SH-SY5Y (cell line): ENCODE measurements at regions not wholly inside any gene's neighbourhood (a gene's known extent, or its start where the extent isn't known, plus 50 kb on each side); places are given as distances from the start of the nearest gene placed in this dataset.
A peak's percentile ranks its signal among the peaks of the same experiment; 100 is the strongest.

ENCODE experiments used
- GATA2 ChIP-seq: IDR thresholded peaks from 2 replicates; pipeline ENCODE4 v1.6.1; 2011; ENCODE audit warnings: mild to moderate bottlenecking, low read depth, low read length
- GATA3 ChIP-seq: IDR thresholded peaks from 2 replicates; pipeline ENCODE4 v1.6.1; 2011; ENCODE audit warnings: low read depth, mild to moderate bottlenecking, low read length, moderate library complexity

DNA sequence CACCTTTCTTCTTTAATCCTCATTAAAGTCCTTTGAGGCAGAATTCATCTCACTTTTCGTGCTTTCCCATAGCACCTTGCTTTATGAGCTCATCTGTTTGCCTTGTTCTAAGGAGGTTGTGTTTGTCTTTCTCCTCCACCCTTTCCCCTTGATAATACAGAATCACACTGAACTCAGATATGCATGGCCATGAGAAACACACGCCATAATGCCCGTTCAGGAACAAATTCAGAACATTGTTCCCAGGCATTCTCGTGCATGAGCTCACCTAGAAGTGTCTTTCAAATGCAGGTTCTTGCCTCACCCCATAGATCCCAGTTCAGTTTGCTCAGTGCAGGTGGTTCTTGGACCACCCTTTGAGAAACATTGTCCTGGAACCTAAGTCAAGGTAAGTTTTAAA lies 71.1 kb downstream of the TMEM114 start:
- TF ChIP-seq GATA3 = no peak
- no peak for TF ChIP-seq GATA2

DNA sequence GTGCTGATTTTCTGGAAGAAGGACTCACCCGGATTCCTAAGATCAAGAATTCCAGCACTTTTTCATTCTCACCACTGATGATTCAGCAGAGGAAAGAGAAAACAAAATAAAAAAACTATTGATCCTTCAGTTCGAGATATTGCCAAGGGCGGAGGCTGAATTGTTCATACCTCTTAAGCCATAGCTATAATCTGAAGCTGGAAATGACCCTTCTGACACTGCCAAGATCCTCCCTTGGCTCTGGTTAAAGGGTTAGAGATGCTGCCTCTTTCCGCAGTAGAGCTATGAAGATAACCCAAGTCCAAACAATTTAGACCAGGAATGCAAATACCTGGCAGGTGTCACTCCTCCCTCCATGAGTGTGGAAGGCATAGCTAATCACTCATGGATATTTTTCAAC lies 73.0 kb downstream of the TMEM114 start:
- no peak for TF ChIP-seq GATA2
- no peak for TF ChIP-seq GATA3

DNA sequence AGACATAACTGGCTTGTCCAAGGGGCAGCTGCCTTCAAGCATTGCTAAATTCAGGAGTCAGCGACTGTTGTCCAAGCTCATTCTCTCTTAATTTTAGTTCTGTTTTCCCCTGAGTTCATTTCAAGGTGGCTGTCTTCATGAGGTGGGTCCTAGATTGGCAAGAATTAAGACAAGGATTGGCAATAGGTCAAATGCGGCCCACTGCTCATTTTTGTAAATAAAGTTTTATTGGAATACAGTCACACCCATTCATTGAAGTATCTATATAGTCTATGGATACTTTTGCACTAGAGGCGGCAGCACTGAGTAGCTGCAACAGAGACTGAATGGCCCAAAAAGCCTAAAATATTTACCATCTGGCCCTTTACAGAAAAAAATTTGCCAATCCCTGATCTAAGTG lies 73.8 kb downstream of the TMEM114 start:
- TF ChIP-seq GATA2 = no peak
- TF ChIP-seq GATA3 = no peak

DNA sequence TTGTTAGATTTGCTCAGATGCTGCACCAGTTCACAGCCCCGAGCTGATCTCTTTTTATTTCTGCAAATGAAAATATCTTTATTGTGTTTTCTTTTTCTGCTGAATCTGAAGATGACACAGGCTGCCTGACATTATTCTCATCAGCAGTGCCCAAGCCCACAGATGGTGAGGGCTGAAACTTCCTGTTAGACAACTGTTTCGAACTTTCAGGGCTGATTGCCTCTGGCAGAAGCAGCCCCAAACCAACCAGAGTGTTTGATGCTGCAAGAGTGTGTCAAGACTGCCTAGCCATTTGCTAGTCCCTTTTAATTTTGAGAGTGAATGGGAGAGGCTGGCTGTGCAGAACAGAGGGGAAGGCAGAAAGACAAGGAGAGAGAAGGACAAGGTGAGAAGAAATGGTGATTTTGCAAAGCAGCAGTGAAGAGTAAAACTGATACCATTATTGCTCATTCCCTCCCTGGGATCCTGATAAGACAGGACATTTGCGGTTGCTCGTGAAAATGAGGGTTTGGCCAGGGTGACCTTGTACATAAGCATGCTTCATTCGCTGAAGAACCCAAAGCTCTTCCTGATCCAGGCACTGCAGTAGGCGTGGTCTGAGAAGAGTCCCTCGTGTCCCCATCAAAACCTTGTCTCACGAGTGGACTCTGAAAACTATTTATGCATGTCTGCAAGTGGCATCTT lies 77.2 kb downstream of the TMEM114 start:
- TF ChIP-seq GATA3 (no peak), GATA2 (no peak)

DNA sequence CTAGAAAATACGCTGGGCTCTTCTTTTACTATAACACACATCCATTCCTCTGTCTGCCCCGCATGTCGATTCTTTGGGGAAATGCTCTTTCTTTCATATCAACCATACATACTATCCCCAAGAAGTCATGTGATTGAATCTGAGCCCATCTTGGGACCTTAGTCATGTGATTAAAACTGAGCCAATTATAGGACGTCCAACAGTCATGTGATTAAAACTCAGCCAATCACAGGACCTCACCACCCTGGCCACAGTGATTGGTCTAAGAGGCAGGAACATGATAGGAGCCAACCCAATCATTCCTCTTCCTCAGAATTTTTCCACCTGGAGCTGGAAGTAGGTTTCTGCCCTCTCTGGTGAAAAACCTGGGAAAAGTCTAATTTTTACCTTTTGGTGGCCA lies 78.8 kb downstream of the TMEM114 start:
- TF ChIP-seq GATA2 (no peak), GATA3 (no peak)

DNA sequence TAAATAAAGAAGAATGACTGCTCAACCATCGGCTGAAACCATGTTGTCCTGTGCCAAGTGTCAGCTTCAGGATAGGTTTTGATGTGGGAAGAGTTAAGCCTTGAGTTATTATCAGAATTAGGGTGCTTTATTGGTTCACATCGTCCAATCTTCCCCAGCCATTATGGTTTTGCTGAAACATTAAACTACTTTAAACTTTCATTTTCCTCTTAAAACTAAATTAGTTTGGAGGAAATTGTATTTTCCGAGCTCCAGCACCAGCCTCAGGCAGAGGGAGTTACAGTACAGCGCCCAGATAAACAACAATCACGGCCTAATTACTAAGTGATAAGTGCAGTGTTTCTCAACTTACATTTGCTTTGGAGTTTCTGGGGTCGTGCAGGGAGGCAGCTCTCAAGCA lies 80.2 kb downstream of the TMEM114 start:
- peak; percentile 86 for TF ChIP-seq GATA3
- TF ChIP-seq GATA2 = peak; percentile 80

DNA sequence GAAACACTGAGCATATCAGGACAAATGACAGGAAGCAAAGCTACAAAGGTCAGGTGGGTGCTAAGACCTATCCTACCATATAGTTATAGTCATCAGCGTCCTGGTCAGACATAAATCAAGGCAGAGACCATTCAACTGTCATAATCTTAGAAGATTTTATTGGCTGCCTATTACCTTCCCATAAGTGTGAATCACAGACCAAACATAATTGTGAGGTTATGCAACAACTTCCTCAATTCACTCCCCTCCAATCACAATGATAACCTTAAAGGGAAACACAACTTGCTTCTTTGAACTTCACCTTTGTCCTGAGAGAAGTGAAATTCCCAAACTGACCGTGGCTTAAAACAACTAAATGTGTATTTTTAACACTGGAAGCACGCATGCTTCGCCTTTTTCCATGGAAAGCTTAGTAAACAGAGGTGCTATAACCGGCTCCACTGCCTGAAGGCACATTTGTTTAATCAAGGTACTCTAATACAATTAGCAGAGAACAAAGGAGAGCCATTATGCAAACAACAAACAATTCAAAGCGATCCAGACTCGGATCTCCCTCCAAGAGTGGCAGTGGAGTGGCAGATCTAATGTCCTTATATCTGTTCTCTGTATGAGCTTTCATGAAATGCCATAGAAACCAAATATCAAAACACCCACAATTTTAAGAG lies 84.9 kb downstream of the TMEM114 start:
- TF ChIP-seq GATA2 (no peak), GATA3 (no peak)

DNA sequence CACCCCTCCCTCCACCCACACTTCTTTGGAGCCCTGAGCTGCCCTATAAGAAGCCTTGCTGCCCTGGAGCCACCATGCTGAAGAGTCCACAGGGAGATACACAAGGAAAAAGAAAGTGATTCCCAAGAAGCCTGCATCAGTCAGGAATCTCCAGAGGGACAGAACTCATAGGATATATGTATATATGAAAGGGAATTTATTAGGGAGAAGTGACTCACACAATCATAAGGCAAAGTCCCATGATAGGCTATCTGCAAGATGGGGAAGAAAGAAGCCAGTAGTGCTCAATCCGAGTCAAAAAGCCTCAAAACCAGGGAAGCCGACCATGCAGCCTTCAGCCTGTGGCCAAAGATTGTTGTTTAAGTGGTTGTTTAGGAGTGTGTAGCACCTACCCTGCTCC lies 87.9 kb downstream of the TMEM114 start:
- TF ChIP-seq GATA2 (no peak), GATA3 (no peak)

DNA sequence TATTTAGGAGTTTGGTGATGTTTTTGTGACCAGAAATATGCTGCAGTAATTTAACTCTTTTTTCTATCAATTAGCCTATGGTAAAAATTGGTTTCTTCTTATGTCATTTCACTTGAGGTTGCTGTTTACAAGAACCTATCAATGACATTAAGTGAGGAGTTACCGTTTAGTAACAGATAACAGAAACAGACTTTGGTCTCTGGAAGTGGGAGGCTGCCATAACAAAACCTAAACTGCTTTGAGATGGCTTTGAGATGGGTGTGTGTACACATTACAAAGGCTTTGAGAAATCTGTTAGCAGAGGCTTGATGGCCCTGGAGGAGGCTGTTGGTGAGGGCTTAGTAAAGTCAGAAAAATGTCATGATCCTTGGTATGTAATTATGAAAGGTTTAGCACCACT lies 90.0 kb downstream of the TMEM114 start:
- TF ChIP-seq GATA3 (no peak), GATA2 (no peak)

DNA sequence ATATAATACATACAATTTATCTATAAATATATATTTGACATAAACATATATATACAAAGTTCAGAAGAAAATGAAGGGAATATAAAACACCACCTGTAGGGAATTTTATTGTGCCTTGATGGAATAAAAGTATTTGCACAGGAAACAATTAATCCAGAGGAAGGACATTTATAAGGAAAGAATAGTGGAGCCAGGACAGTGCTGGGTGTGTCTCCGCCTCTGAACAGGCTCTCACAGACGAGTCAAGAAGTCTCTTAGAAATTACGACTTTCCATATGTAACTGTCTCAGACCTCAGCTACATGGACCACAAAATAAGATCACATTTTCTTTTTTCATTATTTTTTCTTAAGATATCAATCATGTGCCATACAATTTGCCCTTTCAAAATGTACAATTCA lies 93.9 kb downstream of the TMEM114 start:
- TF ChIP-seq GATA2 (no peak), GATA3 (no peak)

DNA sequence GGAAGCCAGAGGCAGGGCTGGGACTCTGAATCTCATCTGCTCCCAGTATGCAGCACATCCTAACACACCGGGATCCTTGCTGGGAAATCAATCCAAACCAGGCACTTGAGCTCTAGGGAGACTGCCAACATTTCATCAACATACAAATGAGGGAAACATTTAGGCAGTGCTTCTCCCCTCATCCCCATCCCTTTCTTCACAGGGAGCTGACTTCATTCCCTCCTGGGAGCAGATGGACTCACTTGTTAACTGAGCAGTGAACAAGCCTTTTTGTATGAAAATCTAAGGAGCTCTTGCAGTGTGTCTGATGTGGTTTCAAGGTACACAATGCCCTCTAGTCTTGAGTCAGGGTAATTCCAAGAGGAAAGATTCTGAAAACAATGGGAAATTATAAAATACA lies 96.3 kb downstream of the TMEM114 start:
- TF ChIP-seq GATA2 (no peak), GATA3 (no peak)

DNA sequence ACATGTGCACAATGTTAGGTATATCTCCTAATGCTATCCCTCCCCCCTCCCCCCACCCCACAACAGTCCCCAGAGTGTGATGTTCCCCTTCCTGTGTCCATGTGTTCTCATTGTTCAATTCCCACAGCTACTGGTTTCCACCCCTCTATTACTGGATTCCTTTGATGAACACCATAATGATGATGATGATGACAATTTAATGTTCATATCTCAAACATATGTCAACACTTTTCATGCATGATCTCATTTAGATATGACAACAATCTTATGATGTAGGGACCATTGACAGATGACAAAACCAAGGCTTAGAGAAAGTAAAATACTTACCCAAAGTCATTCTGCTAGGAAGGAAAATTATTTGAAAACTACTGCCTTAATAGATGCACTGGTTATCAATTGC lies 97.6 kb downstream of the TMEM114 start:
- no peak for TF ChIP-seq GATA2
- TF ChIP-seq GATA3 = no peak

DNA sequence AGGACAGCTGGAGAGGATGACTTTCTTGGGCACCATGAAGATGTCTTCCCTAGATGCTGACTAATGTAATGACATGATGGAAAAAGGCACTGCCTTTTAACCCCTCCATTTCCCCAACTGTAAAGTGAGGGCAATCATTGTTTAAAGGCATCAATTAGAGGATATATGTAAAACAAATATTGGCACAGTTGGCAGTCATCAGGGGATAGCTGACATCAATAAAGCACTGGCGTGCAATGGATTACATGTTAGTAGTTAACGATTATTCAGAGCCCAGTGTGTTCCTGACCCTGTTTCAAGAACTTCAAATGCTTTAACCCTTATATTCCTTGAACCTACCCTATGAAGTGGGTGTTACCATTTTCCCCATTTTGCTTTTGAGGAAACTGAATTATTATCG lies 100.7 kb downstream of the TMEM114 start:
- TF ChIP-seq GATA3 = no peak
- no peak for TF ChIP-seq GATA2

DNA sequence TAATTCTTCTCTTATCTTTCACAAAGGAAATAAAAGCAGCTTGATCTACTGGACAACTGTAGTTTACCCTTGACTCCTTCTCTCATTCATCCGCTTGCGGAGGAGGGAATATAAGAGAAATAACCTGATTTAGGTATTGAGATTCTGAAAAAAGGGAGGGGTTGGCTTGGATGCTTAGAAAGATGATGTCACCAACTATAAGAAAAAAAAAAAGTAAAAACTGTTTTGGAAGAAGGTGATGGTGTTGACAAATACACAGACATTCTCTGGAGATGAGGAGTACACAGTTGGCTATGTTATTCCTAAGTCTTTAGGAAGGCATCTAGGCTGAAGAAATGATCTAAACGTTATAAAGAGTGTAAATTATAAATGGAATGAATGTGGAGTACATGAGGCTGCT lies 103.3 kb downstream of the TMEM114 start:
- no peak for TF ChIP-seq GATA3
- no peak for TF ChIP-seq GATA2

DNA sequence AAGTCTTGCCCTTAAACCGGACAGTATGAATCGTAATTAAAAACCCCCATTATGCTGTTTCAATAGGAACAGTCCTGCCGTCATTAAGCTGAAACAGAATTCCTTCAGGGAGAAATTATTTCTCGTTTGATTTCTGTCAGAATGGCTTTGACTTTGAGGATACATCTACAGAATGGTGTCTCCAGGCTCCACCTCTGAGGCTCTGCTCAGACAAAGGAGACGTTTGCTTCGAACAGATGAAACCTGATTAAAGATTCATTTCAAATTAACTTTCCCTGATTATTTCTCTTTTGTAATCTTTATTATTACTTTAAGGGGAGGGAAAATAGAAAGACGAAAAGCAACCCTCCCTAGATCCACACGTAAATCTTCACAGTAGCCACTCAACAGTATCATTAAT lies 106.9 kb downstream of the TMEM114 start:
- TF ChIP-seq GATA3 (no peak), GATA2 (no peak)

DNA sequence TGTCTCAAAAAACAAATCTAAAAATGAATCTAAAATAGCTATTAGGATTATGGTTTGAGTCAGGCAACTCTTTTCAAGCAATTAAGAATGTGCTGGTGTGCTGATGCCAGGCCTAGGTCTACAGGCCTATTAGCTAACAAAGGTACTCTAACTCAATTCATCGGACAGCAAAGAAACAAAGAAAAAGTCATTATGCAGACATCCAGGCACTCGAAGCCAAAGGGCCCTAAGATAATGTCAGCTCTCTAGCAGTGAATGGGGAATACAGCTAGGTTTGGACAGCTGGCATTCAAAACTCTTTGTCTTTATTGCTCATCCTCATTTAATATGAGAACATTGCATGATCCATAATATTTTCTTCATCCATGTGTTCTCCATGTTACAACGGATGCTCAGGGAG lies 108.5 kb downstream of the TMEM114 start:
- no peak for TF ChIP-seq GATA3
- no peak for TF ChIP-seq GATA2

DNA sequence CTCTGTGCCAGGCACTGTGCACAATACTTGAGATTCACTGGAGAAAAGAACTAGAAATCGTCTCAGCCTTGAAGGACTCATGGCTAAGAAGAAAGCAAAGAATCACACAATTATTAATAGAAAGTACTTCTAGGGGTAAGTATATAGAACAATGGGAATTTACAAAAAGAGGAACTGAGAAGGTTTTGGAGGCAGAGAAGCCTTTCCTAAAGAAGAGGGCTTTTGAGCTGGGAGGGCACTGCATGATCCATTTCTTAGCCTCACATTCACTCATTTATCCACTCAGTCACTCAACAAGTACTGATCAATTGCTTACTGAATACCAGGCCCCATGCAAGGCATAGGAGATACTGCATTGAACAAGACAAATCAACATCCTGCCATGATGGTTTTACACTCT lies 113.5 kb downstream of the TMEM114 start:
- no peak for TF ChIP-seq GATA3
- TF ChIP-seq GATA2 = no peak
